A673 (cell line): ENCODE measurements at regions not wholly inside any gene's neighbourhood (a gene's known extent, or its start where the extent isn't known, plus 50 kb on each side); places are given as distances from the start of the nearest gene placed in this dataset.

Experiments
- BruUV-seq: library from RNA; stranded (reverse); fragments of 400-500 nt; replicated peaks from 2 replicates; lab custom pipeline; 2021; lab: Mats Ljungman, UMichigan
- CTCF ChIA-PET: fragments of 300-600 bp; sonication (Branson Sonifier 250); formaldehyde crosslinking; loops from one replicate; lab custom pipeline; 2022; ENCODE audit warnings: antibody characterized with exemption; lab: Charles Lee
- POLR2A ChIA-PET: fragments of 300-600 bp; sonication (Branson Sonifier 250); formaldehyde crosslinking; loops from one replicate; lab custom pipeline; 2022; ENCODE audit warnings: antibody characterized with exemption; ENCODE audit not compliant: low non-redundant PET; lab: Charles Lee
- DNase-seq: peaks from one replicate; pipeline ENCODE4 v3.0.0-alpha.2; 2015; ENCODE audit warnings: low spot score
- H3K27ac ChIP-seq: fragments of 200-600 bp; sonication (generic); 2 replicates; pipeline ENCODE4 v1.5.1; 2016; ENCODE audit warnings: mixed run types, low read depth, mild to moderate bottlenecking, mixed read lengths, antibody characterized with exemption, low read length; ENCODE audit not compliant: poor library complexity, severe bottlenecking
- H3K27me3 ChIP-seq: fragments of 200-600 bp; sonication (generic); replicated peaks from 2 replicates; pipeline ENCODE4 v1.6.1; 2017; ENCODE audit warnings: mixed run types, low read depth, mild to moderate bottlenecking, mixed read lengths, antibody characterized with exemption, low read length; ENCODE audit not compliant: insufficient read depth, poor library complexity
- H3K36me3 ChIP-seq: fragments of 200-600 bp; sonication (generic); 2 replicates; pipeline ENCODE4 v1.6.1; 2016; ENCODE audit warnings: mixed run types, mild to moderate bottlenecking, mixed read lengths, antibody characterized with exemption, low read length; ENCODE audit not compliant: insufficient read depth, poor library complexity, severe bottlenecking
- H3K4me1 ChIP-seq: fragments of 200-600 bp; sonication (generic); 2 replicates; pipeline ENCODE4 v1.6.1; 2017; ENCODE audit warnings: mixed run types, mild to moderate bottlenecking, mixed read lengths, antibody characterized with exemption, low read length; ENCODE audit not compliant: insufficient read depth, poor library complexity, severe bottlenecking
- H3K4me3 ChIP-seq: fragments of 200-600 bp; sonication (generic); 2 replicates; pipeline ENCODE4 v1.5.1; 2016; ENCODE audit warnings: low read depth, mixed run types, mild to moderate bottlenecking, mixed read lengths, low read length; ENCODE audit not compliant: poor library complexity, severe bottlenecking
- H3K9me3 ChIP-seq: fragments of 200-600 bp; sonication (generic); 2 replicates; pipeline ENCODE4 v1.6.1; 2016; ENCODE audit warnings: mixed run types, low read depth, mild to moderate bottlenecking, mixed read lengths, antibody characterized with exemption, low read length; ENCODE audit not compliant: poor library complexity, severe bottlenecking
- CTCF ChIP-seq: fragments of 300-800, 200-600 bp; sonication (generic); conservative IDR thresholded peaks from 2 replicates; pipeline ENCODE4 v1.5.1; 2017; ENCODE audit warnings: low read depth, mild to moderate bottlenecking, antibody characterized with exemption, low read length, moderate library complexity, mixed read lengths
- EZH2 ChIP-seq: fragments of 200-600 bp; sonication (generic); IDR thresholded peaks from 2 replicates; pipeline ENCODE4 v1.6.1; 2017; ENCODE audit warnings: borderline replicate concordance, low read depth, mild to moderate bottlenecking, mixed read lengths, antibody characterized with exemption, low read length; ENCODE audit not compliant: poor library complexity, severe bottlenecking
- intact Hi-C: fragments of 100-400 bp; cut with micrococcal nuclease; formaldehyde crosslinking; loops from one replicate; pipeline ENCODE4 v1.10.0; 2022; ENCODE audit not compliant: unreplicated experiment

- no peak overlapping the region for H3K27ac ChIP-seq
- POLR2A ChIA-PET, result no interaction called here
- no peaks in the 10 kb centered on the region for H3K27me3 ChIP-seq
- H3K36me3 ChIP-seq, result no peaks in the 10 kb centered on the region
- no peaks in the 10 kb centered on the region for H3K4me1 ChIP-seq
- no peak overlapping the region for H3K4me3 ChIP-seq
- no TSS peak for BruUV-seq
- intact Hi-C loops, result no loop called here
- TF ChIP-seq EZH2 (no peak), CTCF (no peak)
- DNase-seq, result no peak
- no peaks in the 10 kb centered on the region for H3K9me3 ChIP-seq
- CTCF ChIA-PET, result no interaction called here
Observed at GRCh38 chr4:189815404-189816192, 125.1 kb upstream of the FRG1 start.

- POLR2A ChIA-PET, result no interaction called here
- Histone ChIP-seq H3K27me3 (peaks cover 6% of the 10 kb centered on the region), H3K9me3 (no peaks in the 10 kb centered on the region), H3K4me1 (no peaks in the 10 kb centered on the region), H3K27ac (no peak overlapping the region), H3K4me3 (no peak overlapping the region), H3K36me3 (no peaks in the 10 kb centered on the region)
- no peak for TF ChIP-seq CTCF
- TF ChIP-seq EZH2, result no peak
- intact Hi-C loops, result no loop called here
- no TSS peak for BruUV-seq
- CTCF ChIA-PET, result no interaction called here
- DNase-seq, result no peak
Observed at GRCh38 chr4:189822326-189822725, 118.3 kb upstream of the FRG1 start.

- Histone ChIP-seq H3K9me3 (no peaks in the 10 kb centered on the region), H3K4me1 (no peaks in the 10 kb centered on the region), H3K27ac (no peak overlapping the region), H3K36me3 (no peaks in the 10 kb centered on the region), H3K4me3 (no peak overlapping the region), H3K27me3 (peaks cover 6% of the 10 kb centered on the region)
- intact Hi-C loops, result no loop called here
- no peak for DNase-seq
- TF ChIP-seq CTCF, result no peak
- no peak for TF ChIP-seq EZH2
- BruUV-seq, result no TSS peak
- POLR2A ChIA-PET, result no interaction called here
- CTCF ChIA-PET, result no interaction called here
Observed at GRCh38 chr4:189823591-189823990, 117.1 kb upstream of the FRG1 start.
